ENCODE measurements at regions not wholly inside any gene's neighbourhood (a gene's known extent, or its start where the extent isn't known, plus 50 kb on each side); places are given as distances from the start of the nearest gene placed in this dataset.

GRCh38 chr6:48176645-48177308 lies 65.8 kb upstream of the PTCHD4 start:
- H3K27ac Mint-ChIP-seq = no peak overlapping the region
- no peaks in the 10 kb centered on the region for H3K4me1 Mint-ChIP-seq (ENCODE audit: low read depth)
- H3K4me3 Mint-ChIP-seq = no peak overlapping the region
- ATAC-seq (no peak), DNase-seq (no peak)
- POLR2A ChIA-PET = no interaction called here
- CTCF ChIA-PET = no interaction called here
- H3K36me3 Mint-ChIP-seq (ENCODE audit: low read depth) = no peaks in the 10 kb centered on the region
- H3K27me3 Mint-ChIP-seq = no peaks in the 10 kb centered on the region
- TF ChIP-seq CTCF (IDR thresholded peaks at IDR 0.05) = no peak
- H3K9me3 Mint-ChIP-seq = no peaks in the 10 kb centered on the region
- intact Hi-C loops (cut with micrococcal nuclease) = no loop called here

GRCh38 chr6:48169635-48170034 lies 58.6 kb upstream of the PTCHD4 start:
- Mint-ChIP-seq H3K4me1 (ENCODE audit: low read depth) (no peaks in the 10 kb centered on the region), H3K27me3 (no peaks in the 10 kb centered on the region), H3K9me3 (peaks cover 1% of the 10 kb centered on the region), H3K27ac (no peak overlapping the region), H3K36me3 (ENCODE audit: low read depth) (no peaks in the 10 kb centered on the region), H3K4me3 (no peak overlapping the region)
- ATAC-seq (no peak), DNase-seq (no peak)
- intact Hi-C loops (cut with micrococcal nuclease) = no loop called here
- CTCF ChIA-PET = no interaction called here
- TF ChIP-seq CTCF (IDR thresholded peaks at IDR 0.05) = no peak
- POLR2A ChIA-PET = no interaction called here
